ENCODE measurements at regions not wholly inside any gene's neighbourhood (a gene's known extent, or its start where the extent isn't known, plus 50 kb on each side); places are given as distances from the start of the nearest gene placed in this dataset.

- TF ChIP-seq YY1 (IDR thresholded peaks at IDR 0.05; ENCODE audit: insufficient read depth, insufficient read length) (no peak), SUZ12 (IDR thresholded peaks at IDR 0.05; ENCODE audit: extremely low read depth, insufficient read depth, insufficient read length) (no peak)
Observed at GRCh38 chr9:129550199-129550839, 70.6 kb downstream of the C9orf50 start.
